ENCODE measurements at regions not wholly inside any gene's neighbourhood (a gene's known extent, or its start where the extent isn't known, plus 50 kb on each side); places are given as distances from the start of the nearest gene placed in this dataset.

DNA sequence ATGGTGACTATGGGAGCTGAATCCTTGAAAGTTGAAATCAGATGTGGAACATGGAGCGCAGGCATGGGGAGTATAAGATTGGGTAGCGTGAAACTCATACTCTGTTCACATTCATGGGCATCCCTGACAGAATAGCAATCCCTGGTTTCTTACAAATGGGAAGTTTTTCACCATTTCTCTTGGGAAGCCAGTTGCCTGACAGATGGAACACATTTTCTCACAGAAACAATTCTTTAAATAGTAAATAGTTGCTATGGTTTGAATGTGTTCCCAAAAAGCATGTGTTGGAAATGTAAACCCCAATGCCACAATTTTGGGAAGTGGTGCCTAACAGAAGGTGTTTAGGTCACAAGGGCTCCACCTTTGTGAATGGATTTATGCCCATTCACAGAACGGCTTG is 262.8 kb upstream of the HS3ST5 start:
- no peak for DNase-seq

DNA sequence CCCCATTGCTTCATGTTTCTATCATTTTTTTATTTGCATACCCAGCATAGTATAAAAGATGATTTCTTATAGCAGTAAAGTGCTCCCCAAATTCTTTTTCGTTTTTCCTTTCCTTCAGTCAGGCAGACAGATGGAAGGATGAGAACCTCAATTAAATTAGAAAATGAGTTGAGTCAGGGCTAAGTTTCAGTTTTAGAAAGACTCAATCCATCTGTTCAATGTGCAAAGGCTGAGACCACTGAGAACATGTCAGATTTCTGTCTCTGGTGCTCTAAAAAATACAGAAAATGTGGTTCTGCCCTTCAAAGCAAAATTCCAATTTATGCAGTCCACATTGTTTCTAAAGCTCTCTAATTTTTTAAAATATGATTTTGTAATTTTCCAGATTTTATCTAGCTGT is 257.6 kb upstream of the HS3ST5 start:
- DNase-seq = no peak

DNA sequence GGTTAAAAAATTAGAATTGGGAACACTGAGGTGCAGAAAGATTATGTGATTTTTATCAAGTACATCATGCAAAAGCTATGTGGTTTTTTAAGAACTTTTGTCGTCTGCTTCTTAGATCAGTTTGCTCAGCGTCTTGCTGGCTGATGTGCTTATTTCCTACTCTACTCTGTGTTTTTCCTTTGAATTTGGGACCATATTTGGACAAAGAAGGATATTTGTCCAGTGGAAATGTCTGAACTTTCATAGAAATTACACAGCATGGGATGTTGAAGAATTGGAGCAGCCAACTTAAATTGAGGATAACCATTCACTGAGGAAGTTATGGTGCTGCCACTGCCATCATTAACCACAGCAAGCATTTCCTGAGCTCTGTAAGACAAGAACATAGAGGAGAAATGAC is 252.8 kb upstream of the HS3ST5 start:
- no peak for DNase-seq

DNA sequence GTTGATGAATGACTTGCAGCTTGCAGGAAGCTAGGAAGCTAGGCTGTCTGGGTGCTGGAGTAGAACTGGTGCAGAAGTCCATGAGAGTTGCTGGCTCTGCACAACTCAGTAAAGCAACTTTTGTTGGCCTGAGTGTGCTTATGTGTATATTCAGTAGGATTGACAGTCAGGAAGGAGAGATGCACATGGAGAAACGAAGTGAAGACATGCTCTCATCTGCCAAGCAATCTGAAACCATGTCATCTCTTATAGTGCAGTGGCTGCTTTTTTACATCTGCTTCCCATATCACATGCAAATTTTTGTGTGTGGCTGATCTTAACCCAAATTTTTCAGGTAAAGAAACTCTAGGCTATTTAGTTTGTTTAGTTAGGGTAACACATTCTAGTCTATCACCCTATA is 252.4 kb upstream of the HS3ST5 start:
- DNase-seq = no peak

DNA sequence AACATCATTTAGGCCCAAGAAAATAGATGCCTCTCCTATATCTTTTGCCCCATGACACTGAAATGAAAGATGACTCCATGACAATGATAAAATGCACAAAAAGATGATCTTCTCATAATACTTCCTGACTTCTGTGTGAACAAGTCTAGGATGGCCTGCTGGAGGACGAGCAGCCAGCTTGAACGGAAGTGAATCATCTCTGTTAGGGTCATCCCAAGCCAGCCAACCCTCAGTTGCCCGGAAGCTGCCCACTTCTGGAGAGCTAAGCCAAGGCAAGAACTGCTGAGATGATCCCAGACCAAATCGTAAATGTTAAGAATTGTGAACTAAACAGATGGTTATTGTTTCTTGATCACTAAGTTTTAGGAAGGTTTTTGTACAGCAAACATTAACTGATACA is 249.7 kb upstream of the HS3ST5 start:
- DNase-seq = no peak

DNA sequence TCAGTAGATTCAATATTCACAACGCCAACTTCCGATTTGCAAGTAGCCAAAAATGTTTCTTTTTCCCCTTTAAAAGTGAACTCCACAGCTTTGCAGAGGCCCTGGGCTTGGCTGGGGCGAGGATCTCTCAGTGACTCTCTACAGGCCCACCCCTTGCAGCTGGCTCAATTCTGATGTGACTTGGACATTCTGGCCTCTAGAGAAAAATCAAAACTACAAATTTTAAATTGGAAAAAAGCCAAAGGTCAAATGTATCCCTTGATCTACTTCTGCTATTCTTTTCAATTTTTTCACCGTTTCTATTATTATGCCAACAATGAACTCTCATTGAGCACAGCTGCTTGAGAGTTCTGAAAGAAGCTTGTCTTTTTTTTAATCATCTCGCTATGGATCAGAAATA is 245.9 kb upstream of the HS3ST5 start:
- no peak for DNase-seq

DNA sequence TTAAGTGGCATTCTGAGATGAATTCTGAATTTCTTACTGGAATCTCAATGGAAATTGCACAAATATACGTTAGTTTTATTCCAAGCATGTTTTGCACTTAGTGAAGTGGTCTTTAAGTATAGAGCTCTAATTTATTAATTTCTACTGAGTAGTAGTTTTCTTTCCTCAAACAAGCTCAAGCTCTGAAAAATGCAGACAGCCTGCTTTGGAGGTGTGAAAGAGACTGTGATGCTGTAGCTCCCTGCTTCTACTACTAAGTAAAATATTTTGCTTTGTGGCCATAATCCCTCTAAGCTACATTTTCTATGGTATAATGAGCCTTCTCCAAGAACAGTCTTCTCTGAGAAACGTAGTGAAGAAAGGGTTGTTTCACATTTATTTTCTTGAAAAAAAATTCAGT is 243.5 kb upstream of the HS3ST5 start:
- no peak for DNase-seq

DNA sequence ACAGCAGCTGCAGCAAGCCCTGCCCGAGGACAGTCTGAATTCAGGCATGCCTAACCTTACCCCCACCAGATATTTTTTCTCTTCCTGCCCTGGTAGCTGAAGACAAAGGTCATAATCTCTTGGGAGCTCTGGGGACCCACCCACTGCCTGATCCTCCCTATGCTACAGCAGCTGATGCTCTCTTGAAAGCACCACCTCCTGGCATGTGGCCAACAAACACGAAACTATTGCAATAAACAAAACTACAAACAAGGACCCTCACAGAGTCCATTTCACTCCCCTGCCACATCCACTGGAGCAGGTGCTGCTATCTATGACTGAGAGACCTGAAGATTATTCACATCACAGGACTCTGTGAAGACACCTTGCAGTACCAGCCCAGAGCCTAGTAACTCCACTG is 238.5 kb upstream of the HS3ST5 start:
- DNase-seq = no peak

DNA sequence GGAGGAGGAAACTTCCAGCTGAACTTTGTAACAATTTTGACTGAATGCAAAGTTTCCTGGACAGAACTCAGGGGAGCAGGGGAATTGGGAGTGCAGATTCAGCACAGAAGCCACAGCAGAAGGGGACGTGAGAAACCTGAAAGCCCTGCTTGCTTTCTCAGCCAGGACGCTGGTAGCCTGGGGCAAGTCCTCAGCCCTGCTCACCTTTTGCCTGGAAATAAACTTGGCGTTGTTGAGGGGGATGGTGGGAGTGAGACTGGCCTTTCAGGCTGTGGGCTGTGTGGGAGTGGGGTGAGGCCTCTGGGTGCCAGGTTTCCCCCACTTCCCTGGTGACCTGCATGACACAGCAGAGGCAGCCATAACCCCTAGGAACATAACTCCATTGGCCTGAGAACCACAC is 238.1 kb upstream of the HS3ST5 start:
- no peak for DNase-seq

DNA sequence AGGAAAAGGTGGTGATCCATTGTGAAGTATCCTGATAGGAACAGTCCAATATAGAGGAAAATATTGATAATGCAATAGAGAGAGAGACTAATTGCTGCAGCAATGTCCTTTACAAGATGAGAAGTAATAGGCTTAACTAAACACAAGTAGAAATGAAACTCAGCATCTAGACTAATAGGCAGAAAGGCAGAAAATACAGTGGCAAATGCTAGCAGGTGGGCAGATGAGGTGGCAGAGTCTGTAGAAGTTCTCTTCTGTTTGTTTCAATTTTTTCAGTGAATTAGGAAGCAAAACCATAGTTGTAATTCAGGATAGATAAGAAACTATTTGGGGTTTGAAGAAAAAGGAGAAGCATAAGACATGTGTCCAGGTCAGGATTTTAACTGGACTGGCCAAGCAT is 236.7 kb upstream of the HS3ST5 start:
- no peak for DNase-seq

DNA sequence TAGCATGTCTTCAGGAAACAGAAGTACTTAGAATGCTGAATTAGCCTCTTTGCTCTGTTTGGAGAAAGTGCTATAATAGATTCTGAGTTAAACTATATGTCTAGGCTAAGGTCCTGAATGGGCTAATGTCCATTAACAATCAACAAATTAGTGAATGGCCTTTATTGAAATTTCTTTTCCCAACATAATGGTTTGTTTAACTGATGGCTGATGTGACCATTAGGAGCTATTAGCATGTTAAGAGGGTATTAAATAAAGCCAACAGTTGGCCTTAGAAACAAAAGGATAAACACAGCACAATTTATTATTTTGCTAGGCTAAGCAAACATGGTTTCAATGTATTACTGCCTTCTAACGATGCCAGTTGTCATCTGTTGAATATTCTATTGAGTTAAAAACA is 234.3 kb upstream of the HS3ST5 start:
- no peak for DNase-seq

DNA sequence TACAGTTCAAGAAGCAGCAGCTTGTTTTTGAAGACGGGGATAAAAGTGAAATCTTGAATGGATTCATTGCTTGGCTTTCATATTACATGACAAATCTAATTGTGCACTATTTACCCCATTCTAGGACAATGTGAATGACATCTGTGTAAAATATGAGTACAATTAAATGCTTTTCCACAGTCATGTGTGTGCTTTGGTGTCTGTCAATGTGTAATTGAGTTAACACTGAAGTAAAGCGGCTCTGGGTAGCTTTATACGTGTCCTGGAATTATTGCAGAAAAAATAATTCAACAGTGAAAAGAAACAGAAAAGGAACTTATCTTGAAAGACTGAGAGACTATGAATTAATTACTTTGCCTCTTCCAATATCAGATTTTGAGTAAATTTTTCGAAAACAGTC is 233.5 kb upstream of the HS3ST5 start:
- DNase-seq = no peak

DNA sequence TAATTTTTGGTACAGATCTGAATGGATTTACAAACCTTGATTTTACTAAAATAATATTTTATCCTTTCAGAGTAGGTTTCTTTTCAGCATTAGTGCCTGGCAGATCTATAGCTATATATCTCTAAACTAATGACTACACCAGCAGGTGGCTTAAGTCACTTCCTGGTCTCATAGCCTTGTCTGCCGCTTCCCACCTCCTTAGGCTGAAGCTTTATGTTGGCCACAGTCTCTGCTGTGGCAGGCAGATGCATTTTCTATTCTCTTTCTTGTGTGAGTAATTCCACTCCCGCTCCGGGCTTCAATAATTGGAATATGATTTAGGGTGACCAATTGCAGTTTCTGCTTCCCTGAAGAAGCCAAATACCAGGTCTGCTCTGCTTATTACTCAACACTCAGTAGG is 226.8 kb upstream of the HS3ST5 start:
- DNase-seq = no peak

DNA sequence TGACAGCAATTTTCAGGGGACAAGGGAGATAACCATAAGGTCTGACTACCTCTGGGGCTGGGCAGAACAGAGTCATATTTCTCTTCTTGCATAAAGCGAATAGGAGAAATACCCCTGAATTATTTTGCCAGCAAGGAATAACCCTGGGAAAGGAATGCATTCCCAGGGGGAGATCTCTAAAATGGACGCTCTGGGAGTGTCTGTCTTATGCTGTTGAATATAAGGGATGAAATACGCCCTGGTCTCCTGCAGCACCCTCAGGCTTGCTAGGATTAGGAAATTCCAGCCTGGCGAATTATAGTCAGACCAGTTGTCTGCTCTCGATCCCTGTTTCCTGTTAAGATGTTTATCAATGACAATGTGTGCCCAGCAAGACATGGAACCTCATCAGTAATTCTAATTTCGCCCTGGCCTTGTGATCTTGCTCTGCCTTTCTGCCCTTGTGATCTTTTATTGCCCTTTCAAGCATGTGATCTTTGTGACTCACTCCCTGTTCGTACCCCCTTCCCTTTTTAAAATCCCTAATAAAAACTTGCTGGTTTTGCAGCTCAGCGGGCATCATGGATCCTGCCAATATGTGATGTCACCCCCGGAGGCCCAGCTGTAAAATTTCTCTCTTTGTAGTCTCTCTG is 221.6 kb upstream of the HS3ST5 start:
- DNase-seq = no peak

DNA sequence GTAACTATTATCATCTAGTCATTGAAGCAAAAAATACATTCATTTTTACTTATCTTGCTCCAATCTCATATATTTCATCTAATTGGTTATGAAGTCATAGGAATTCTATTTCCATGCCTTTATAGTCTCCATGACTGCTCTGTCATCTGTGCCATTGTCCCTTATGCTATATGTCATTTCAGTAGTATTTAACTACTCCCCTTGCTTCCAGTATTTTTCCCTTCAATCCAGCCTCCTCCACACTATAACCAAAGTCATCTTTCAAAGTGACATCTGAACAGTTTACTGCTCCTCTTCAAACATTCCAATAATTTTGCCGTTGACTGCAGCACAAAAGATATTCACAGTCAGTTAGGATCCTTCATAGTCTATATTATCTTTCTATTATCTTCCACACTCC is 216.6 kb upstream of the HS3ST5 start:
- DNase-seq = no peak

DNA sequence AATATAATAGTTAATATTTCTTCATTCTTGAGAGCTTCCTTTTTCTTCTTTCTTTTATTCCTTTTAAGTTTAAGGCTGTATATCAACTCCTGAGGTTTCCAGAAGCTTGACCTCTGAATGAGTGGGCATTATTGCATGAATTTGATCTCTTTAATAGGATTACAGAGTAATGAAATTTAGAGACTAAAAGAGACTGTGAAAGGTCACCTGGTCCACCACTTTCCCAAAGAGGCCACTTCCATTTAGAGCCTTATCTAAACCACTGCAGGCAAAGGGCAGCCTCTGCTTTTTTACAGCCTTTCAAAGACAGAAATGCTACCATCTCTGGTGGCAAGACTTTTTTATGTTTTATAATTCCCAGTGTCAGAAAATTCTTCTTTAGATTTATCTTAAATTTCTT is 215.3 kb upstream of the HS3ST5 start:
- DNase-seq = no peak

DNA sequence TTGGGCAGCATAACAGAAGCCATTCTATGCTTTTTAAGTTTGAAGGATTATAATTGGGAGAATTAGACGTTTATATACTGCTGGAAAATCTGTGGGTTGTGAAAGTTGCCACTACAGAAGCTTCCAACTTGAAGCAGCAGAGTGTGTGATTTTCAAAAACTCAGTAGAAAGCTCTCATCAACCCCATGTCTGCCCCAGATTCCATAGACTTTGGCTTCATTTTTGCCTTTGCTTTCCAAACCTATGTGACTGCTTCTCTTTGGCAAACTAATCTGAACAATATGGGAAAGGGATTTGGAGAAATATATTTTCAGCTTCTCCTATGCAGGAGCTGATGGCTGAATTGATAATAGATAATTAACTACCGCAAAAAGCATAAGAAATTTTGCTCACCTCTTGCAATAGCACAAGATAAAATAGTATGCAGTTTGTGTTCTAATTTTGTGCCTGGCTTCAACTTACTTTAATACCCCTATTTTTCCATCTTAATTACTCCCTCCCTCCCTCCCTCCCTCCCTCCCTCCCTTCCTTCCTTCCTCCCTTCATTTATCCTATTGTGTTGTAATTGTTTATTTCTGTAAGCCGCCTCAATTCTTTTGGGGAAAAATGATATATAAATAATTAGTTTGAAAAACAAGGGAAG is 214.1 kb upstream of the HS3ST5 start:
- DNase-seq = no peak

DNA sequence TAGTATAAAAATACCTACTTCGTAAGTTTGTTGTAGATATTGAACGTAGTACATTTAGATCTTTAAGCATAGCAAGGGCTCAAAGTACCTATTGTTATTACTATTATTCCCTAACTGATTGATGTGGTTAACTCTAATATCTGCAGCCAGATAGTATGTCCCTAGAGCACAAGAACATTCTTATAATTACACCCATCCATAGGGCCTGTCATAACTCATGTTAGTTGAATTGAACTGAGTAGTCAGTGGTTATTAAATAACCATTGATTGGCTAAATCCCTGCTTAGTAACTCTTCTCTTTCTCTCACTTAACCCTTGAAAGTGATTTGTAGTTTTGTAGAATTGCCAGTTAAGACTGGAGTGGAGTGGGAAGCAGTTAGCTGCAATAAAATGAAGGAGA is 207.5 kb upstream of the HS3ST5 start:
- no peak for DNase-seq

DNA sequence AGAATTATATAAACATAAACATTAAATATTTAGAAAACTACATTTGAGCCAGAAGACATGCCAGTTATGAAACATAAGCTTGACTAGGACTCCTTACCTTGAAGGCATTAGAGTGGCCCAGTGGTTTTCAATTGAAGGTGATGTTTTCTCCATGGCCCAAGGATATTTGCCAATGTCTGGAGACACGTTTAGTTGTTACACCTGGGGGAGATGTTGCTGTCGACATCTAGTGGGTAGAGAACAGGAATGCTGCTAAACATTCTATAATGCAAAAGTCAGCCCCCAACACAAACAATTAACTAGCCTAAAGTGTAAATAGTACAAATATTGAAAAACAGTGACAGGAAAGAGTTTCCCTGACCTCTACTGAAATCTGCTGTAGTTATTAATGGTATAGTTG is 200.9 kb upstream of the HS3ST5 start:
- no peak for DNase-seq

DNA sequence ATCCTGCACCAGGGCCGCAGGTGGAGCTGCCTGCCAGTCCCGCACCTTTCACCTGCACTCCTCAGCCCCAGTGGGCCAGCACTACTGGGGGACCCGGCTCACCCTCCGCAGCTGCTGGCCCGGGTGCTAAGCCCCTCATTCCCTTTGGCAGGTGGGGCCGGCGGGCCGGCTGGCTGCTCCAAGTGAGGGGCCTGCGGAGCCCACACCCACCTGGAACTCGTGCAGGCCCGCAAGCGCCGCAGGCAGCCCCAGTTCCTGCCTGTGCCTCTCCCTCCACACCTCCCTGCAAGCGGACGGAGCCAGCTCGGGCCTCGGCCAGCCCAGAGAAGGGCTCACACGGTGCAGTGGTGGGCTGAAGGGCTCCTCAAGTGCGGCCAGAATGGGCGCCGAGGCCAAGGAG is 199.0 kb upstream of the HS3ST5 start:
- DNase-seq = no peak

DNA sequence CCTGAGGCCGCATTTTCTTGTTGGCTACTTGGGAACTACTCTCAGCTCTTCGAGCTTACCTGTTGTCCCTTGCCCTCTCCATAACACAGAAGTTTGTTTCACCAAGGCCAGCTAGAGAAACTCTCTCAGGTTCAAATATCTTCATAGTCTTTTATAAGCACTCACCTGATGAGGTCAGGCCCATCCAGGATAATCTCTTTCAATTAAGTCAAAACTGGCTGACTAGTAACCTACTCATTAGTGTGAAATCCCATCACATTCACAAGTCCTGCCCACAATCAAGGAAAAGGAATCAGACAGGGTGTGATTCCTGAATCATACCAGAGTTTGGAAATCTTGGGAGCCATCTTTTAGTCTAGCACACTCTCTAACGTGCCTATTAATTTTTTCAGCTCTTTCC is 195.2 kb upstream of the HS3ST5 start:
- DNase-seq = no peak

DNA sequence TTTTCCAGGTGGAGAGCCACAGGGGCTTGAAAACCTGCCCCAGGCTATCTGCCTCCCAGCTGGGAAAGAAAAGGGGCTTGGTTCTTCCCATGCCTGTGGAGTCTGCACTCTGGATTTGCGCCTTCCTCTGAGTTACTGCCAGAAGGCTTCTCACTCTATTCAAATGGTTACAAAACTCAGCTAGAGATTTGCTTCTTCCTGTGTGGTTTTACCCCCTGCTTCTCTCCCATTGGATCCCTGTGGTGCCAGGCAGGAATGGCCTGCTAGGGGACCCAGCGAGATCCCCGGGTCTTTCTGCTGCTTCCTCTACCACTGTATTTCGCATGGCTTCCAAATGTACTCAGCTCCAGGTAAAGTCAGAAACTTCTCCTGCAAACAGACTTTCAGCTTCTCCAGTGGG is 192.0 kb upstream of the HS3ST5 start:
- no peak for DNase-seq

DNA sequence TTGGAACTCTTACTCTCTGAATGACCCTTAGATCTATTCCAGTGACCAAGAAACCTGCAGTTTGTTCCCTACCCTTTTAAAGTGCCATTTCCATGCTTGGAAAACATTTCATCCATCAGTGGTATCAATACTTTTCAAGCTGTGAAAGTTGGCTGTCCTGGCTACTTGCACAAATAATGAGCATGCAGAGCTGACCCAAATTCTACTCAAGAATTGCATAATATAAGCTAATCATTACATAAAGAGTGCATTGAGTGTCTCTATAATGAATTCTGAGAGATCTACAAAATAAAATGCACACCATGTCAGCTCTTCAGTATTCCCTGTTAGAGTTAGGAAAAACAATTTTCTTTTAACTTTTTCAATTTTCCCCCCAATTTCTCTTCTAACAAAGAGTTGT is 181.3 kb upstream of the HS3ST5 start:
- DNase-seq = no peak

DNA sequence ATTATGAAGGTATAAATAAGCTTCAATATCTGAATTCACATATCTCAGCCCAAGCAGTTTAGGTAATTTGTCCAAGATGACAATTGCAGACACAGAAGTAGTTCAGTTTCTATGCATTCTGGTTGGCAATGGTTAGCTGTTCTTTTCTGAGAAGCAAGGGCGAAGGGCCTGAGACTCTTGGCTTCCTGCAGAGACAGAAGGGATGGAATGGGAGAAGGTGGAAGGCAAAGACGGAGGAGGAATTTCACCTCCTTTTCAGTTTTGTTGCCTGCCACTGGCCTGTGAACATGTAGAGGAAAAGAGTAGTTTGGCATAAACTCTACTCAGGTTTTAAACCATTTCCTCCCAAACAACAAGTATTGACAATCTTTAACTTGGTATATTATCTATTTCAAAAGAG is 180.7 kb upstream of the HS3ST5 start:
- DNase-seq = no peak

DNA sequence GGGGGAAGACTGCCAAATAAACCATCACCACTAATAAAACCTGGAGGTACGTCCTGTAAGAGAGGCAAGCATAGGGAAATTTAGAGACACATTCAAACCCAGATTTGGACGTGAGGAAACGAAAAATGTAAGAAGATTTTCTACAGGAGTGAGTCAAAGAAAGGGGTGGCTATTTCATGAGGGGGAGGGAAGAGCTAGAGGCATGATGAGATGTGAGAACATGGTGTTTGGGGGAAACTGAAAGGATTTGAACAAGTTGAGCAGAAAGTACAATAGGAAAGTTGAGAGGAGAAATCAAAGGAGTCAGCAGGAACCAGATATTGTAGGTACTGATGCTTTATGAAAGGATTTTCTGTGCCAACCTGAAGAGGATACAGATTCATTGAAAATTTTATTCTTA is 179.1 kb upstream of the HS3ST5 start:
- DNase-seq = no peak

DNA sequence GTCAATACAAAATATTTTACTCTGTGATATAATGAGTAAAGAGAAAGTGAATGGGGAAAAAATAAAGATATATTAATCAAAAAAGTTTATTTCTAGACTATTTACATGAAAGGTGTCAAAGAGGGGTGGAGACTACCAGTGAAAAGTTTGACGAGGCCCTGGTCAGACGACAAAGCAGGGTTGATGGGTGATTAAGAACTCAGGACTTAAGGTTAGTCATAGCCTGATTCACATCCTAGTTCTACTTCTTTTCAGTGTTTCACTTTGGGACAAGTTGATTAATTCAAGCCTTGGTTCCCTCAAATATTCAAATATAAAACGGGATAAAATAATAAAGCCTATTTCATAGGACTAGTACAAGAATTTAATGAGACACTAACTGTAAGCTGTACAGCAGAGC is 178.2 kb upstream of the HS3ST5 start:
- DNase-seq = no peak

Data from fibroblast of upper back skin (primary cell).